HG03066 (cell line): ENCODE measurements at regions not wholly inside any gene's neighbourhood (a gene's known extent, or its start where the extent isn't known, plus 50 kb on each side); places are given as distances from the start of the nearest gene placed in this dataset.

Experiments used
- ATAC-seq: cut with Tn5 transposase; IDR thresholded peaks from one replicate; pipeline ENCODE4 v1.9.1; 2021; ENCODE audit warnings: low read depth; ENCODE audit not compliant: unreplicated experiment

DNA sequence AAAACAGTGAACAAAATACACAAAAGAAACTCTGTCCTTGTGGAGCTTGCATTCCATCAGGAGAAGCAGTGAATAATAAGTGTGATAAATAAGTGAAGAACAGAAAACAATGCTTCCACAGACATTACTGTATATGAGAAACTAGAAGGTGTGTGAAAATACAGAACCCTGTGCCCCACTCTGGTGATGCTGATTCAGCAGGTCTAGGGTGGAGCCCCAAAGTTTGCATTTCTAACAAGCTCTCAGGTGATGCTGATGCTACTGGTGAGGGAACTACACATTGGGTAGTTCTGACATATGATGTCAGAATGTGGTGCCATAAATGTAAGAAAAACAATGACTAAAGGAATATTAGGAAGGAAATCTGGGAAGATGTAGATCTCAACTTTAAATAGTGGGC lies 601.4 kb upstream of the BTBD3 start:
- ATAC-seq, result no peak

DNA sequence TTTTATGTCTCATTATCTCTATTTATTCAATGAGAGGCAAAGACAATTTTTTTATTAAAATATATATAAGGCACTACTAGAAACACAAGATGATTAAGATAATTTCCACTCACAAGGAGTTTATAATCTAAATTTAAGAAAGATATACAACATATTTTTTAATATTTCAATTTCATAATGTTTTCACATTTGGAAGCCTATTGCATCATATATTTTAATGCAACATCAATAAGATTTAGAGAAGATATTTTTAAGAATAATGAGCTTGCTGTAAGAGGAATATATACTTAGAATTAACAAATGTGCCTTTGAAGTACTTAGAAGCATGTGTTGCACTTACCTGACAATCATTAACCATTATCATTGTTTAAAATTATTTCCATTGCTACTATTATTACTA lies 597.7 kb upstream of the BTBD3 start:
- no peak for ATAC-seq

DNA sequence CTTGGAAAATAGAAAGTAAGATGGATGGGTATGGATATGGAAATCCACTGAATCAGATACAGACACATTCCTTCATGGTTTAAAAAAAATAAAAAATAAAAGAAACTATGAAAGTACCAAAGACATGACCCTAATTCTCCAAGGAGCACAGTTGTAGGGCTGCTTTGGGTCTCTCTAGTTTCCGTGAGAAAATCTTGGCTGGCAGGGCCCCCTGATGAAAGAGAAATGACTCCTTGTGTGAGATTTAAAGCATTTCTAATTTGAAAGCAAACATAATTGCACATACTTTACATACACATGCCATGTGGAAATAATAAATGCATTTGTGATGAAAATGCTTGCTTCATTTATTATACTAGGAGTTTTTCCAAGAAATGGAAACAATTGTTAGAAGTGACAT lies 593.9 kb upstream of the BTBD3 start:
- ATAC-seq, result no peak

DNA sequence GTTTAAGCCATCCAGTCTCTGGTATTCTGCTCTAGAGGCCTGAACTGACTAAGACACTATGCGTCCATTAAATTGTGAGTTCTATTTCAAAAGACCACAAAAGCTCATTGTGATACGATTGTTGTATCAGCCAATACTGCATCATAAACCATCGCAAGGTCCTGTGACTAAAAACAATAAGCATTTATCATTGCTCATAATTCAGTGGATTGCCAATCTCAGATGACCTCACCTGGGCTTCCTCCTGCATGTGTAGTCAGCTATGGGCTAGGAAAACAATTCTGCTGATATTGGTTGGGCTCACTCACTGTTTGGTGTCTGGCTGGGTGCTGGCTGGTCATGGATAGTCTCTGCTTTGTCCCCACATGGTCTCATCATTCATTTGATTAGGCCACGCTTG lies 592.7 kb upstream of the BTBD3 start:
- no peak for ATAC-seq

DNA sequence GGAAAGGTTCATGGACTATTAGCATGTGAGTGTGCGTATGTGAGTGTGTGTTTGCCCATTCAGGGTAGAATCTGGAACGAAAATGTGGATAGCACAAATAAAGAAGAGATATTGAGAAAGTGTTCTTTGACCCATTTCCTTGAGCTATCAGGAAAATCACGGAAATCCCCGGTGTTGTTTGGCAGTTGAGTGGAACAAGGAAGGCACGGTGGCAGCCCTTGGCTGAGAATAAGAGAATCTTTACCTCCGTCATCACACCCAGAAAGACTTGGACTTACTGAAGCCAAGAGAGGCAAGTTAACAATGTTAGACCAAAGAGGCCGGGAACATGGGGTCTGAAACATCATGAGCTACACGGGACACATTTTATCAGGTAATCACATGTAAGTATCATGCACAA lies 588.9 kb upstream of the BTBD3 start:
- ATAC-seq, result no peak

DNA sequence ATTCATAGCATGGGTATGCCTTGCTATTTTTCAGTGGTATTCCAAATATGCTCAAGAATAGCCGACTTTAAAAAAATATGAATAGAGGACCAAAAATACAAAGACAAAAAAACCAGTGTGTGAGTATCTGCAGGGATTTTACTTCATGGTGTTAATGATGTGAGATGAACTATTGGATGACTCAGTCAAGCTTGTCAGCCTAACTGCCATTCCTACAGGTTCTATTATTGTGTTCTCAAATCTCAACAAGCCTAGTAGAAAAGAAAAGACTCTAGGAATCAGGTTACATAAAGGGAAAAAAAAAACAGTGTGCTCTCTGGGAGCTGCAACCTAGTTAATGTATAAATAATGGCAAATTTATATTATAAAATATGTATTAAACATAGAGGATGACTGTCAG lies 588.4 kb upstream of the BTBD3 start:
- no peak for ATAC-seq

DNA sequence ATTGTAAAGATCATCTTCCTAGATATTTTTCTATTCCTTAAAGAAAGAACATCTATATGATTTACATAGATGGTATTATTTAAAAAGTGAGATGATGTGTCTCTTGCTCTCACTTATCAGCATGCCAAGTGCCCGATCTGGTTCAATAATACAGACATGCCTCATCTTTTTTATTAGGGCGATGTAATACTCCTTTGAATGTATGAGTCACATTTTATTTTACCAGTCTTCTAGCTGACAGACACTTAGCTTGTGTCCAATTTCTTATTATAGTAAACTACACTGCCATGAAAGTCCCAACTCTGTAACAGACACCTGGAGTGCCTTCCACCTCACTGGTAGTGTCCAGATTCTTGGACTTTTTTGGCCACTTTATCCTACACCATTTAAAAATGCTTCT lies 586.6 kb upstream of the BTBD3 start:
- ATAC-seq, result no peak

DNA sequence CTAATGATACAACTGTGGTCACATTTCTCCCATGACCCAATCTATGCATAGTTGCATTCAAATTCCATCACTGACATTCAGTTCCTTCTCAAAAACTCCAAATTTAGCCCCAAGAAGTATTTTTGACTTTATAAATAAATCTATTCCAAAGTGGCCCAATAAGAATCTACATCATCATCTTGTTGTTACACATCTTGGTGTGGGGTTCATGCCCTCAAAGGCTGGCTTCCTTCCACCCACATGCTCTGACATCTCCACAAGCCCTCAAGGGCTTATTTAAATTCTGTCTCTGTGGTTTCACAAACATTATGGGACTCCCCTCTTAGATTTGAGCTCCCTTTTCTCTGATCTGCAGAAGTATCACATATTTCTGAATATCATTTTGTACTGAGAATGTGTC lies 585.3 kb upstream of the BTBD3 start:
- ATAC-seq, result no peak

DNA sequence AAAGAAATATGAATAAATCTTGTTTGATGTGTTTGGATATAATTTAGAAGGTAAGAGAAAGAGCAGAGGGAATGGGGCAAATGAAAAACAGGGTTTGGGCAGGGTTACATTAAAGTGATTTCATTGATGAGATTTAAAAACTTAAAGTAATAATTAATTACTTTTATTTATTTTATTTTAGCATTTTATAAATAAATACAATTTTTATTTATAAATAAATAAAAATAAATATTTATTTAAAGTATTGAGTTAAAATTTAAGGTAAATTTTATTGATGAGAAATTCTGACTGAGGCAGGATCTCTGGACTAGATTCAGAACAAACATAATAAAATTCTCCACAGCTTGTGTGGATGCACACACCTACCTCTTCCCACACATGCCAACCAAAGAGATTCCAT lies 584.1 kb upstream of the BTBD3 start:
- no peak for ATAC-seq

DNA sequence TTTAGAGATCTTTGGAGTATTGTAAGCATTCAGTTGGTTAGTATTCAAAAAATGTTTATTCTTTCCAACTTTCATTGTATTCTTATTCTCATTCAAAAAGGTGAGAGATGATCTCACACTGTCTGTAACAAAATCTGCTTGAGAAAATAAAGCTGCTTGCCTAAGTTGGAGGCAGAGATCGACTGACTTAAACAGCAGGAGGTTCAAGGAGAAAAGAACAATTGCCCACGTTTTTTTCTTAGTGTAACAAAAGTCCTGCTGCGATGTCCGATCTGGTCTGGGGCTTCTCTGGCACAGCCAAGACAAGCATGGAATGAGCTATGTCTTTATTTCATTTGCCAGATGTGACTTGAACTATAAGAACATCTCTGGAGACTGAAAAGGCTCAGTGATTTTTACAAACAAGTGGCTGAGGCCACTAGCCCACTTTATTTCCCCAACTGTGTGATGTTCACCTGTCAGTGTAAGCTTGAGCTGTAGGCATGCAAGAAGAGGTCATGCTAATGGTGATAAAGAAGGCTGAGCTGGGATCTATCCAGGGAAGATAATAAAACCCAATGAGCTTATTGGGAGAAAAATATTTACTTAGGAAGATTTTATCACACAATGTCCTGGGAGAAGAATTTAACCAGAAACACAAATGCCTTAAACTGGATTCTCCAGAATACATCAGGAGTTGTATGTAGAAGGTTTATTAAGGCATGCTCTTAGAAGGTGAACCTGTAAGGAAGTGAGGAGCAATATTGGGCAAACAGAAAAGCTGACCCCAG lies 580.1 kb upstream of the BTBD3 start:
- no peak for ATAC-seq

DNA sequence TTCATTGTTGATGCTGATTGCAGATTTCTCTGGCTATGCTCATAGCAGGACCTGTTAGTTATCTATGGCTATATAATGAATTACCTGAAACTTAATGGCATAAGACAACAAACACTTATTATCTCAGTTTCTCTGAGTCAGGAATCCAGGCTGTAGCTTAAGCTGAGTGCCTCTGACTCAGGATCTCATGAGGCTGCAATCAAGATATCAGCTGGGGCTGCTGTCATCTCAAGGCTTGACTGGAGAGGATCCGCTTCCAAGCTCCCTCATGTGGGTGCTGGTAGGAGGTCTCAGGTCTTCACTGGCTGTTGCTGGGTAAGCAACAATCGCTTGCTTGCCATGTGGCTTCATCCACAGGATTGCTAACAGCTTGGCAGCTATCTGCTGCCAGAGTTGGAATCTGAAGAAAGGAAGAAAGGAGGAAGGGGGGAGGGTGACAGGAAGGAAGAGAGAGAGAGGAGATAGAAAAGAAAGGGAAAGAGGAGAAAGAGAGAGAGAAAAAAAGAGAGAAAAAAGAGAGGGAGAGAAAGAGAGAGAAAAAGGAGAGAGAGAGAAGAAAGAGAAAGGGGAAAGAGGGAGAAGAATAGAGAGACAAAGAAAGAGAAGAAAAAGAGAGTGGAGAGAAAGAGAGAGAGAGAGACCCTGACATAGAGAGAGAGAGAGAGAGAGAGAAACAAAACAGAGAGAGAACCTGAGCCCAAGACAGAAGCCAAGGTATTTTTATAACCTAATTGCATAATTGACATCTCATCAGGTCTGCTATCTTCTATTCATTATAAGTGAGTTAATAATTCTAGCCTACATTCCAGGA lies 579.0 kb upstream of the BTBD3 start:
- no peak for ATAC-seq

DNA sequence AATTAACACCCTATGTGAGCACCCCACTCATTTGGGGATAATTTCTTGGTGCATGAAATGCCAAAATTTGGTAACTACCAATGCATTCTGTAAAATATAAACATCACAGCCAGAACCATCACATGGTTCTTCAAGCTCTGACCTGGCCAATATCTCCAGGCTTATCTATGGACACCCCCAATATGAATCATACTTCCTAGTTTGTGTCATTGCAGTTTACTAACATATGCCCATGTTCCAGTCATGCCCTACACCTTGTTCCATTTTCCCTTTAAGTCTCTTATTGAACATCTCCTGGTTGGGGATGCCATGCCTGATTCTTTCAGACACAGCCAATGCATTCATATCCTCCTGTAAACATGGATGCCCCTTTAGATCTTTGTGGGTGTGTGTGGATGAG lies 572.8 kb upstream of the BTBD3 start:
- no peak for ATAC-seq

DNA sequence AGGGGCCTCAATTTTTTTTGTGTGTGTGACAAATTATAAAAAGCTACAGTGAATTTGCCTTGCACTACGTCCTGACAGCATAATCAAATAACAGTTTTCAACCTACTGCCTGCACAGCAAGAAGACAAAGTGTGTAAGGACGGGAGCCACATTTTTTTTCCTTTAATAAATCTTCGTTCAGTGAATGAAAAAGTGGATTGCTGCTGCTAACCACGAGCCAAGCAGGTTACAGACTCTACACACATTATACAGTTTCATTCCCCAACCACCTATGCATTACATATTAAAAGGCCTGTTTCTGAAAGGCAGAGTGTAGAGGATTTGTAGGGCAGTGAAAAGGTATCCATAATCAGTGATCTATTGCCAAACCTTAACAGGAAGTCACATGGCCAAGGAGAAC lies 570.0 kb upstream of the BTBD3 start:
- no peak for ATAC-seq

DNA sequence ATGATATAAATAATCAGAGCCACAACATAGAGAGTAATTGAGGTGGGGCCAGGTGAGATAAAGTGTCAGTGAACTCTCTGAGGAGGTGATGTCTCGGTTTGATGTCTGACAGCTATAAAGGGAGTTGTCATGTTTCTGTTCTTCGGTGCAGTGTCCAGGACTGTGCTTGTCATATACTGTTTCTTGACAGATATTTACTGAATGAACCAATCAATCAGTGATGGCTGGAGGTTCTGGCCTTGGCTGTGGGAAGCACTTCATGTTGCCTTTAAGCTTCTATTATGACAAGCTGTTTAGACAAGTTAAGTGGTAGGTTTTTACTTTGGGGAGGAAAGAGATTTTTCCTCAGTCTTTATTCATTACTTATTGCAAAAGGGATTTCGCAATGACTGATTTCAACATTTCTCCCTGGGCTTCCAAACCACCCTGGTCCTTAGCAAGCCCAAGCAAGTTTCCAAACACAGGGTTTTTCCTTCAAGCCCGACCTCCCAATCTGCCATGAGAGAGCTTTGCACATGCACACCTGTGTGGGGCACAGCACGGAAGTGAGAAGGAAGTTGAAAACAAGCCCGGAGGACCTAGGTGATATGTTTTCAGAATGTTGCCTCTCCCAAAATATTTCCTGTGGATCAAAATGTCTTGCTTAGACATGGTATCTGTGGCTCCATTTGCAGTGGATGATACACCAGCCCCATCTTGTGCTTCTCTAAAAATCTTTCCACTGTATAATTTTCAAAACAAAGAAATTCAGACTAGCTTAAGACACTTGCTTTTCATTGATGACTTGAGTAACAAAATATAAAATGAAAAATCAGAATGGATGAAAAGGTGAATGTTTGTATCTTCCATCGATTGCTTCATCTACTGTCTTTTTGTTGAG lies 567.3 kb upstream of the BTBD3 start:
- no peak for ATAC-seq

DNA sequence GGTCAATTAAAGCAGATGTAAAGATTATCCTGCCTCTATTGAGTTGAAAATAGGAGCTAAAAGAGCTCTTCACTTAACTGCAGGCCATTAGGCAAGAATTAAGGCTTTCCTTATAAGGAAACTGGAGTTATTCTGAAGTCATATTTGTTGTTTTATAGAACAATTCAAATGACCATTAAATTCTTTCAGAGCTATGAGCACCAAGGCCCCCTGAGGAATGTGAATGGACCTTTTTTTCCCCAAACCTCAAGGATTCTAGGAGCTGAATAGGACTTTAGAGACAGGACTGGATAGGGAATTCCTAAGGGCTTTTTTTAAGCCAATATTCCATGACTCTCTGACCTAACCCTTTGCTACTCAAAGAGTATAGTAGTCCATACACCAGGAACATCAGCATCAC lies 565.7 kb upstream of the BTBD3 start:
- ATAC-seq, result no peak

DNA sequence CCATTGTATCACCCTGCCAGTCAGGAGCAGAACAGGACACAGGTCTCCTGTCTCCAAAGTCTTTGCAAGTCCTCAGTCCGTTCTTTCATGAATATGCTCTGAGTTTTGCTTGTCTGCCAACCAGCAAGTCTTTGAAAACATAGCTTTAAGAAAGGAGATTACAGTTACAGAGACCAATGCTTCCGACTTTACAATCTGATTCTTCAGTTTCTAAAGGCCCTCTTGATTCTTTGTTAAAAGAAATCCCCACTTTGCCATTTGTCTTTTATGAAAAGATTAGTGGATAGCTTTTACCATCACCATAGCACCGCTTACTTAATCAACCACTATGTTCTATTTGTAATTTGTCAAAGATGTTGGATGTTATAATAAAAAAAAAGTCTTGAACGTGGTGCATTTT lies 562.8 kb upstream of the BTBD3 start:
- no peak for ATAC-seq

DNA sequence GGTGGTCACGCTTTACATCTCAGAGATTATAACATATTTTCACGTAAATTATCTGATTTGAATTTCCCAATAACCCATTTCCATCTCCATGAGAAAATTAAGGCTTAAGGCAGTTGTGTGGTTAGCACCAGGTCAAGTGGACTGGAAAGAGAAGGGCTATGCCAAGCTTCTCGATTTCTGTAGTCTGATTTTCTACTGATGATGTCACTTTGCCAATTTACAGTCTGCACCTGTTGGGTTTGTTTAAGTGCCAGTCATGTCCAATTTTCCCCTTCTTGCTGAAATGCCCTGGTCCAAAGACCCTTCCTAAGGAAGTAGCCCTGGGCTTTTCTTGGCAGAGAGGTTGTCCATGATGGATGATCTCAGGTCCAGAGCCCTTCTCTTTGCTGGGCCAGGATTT lies 562.3 kb upstream of the BTBD3 start:
- no peak for ATAC-seq

DNA sequence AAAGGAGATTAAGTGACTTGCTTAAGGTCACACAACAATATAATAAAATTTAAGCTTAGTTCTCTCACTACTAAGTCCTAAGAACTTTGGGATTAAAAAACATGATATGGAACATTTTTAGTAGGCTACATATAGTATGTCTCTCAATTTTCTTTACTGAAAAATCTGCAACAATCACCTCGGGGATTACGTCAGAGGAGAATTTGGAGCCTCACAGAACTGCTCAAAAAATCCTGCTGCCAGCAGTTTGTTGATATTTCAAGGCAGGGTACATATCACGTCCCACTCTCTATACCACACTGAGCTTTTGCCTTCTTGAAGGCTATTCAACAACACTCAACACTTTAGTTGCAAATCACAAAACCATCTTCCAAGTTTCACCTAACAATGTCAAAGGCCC lies 561.6 kb upstream of the BTBD3 start:
- no peak for ATAC-seq

DNA sequence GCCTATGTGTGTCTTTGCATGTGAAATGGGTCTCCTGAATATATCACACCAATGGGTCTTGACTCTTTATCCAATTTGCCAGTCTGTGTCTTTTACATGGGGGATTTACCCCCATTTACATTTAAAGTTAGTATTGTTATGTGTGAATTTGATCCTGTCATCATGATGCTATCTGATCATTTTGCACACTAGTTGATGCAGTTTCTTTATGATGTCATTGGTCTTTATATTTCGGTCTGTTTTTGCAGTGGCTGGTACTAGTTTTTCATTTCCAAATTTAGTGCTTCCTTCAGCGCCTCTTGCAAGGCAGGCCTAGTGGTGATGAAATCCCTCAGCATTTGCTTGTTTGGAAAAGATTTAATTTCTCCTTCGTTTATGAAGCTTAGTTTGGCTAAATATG lies 555.2 kb upstream of the BTBD3 start:
- no peak for ATAC-seq

DNA sequence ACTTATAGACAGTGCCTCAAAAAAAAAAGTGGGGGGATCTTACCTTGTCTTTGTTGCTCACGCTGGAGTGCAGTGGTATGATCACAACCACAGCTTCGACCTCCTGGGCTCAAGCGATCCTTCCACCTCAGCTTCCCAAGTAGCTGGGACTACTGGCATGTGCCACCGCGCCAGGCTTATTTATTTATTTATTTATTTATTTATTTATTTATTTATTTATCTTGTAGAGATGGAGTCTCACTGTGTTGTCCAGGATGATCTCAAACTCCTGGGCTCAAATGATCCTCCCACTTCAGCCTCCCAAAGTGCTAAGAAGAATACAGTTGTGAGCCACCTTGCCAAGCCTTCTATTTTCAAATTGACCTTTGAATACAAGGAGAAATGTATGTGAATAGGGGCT lies 553.0 kb upstream of the BTBD3 start:
- ATAC-seq, result no peak

DNA sequence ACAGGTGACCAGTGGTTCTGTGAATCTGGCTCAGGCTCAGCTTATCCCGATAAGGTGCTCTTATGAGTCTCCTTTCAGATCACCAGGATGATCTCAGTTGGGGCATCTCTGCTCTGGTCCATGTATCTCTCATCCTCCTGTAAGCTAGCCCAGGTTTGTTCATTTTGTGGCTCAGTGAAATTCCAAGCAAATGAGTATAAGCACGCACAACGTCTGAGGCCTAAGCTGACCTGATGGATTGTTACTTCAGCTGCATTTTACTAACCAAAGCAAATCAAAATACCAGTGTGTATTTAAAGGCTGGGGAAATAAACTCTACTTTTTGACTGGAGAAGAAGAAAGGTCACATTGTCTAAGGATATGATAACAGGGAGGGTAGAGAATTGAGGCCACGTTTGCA lies 551.0 kb upstream of the BTBD3 start:
- ATAC-seq, result no peak
